Spleen (tissue), 7 donors: ENCODE measurements at regions not wholly inside any gene's neighbourhood (a gene's known extent, or its start where the extent isn't known, plus 50 kb on each side); places are given as distances from the start of the nearest gene placed in this dataset.

Experiments used
- CTCF ChIP-seq, 11 experiments: fragments of 200-600 bp in 7 of 11; fragments of 450-650 bp in 4 of 11; sonication (generic) in 4 of 11; IDR thresholded peaks in 8 of 11; conservative IDR thresholded peaks in 3 of 11; 1 replicate in 7 of 11; 2 replicates in 4 of 11; pipeline versions ENCODE4 v1.4.0 to v1.8.0; 2016 to 2021; ENCODE audit warnings: antibody characterized with exemption in 11 of 11, inconsistent platforms in 4 of 11, mild to moderate bottlenecking in 1 of 11
- POLR2A ChIP-seq, 3 donors: fragments of 450-650 bp; IDR thresholded peaks; one replicate each; pipeline ENCODE4 v1.5.1; 2017; ENCODE audit warnings: antibody characterized with exemption in 3 of 3, mild to moderate bottlenecking in 1 of 3
- donor health status: DM: no; HTN: no; CAD: no; lungs with moderate emphysema.
- donor health status: DM: no; HTN: no; CAD: no.
- donor health status: DM: no; HTN: no; CAD: no.

DNA sequence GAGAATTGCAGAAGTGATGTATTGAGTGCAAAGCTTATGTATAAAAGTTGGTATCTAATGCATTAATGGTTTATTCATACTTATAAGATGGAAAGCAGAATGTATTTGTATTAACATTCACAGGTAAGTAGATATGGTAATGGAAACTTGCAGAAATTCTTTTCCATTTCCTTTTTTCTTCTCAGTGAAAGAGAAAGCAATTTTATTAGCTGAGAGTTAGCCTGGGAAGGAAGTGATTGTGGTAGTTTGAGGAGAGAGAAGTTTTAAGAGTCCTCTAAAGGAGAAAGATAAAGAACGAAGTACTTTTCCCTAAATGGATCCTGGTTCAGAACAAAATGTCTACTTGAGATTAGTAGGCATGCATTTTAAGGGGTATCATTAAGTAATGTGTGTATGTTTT lies 60.1 kb upstream of the OSTN start:
- TF ChIP-seq CTCF (IDR thresholded peaks at IDR 0.05 in 8 of 11, conservative IDR thresholded peaks at IDR 0.05 in 3 of 11) (no peak), POLR2A (IDR thresholded peaks at IDR 0.05) (no peak)
